GM21367 (cell line): ENCODE measurements at regions not wholly inside any gene's neighbourhood (a gene's known extent, or its start where the extent isn't known, plus 50 kb on each side); places are given as distances from the start of the nearest gene placed in this dataset.

Experiments
- ATAC-seq: cut with Tn5 transposase; IDR thresholded peaks from one replicate; pipeline ENCODE4 v1.9.1; 2021; ENCODE audit not compliant: unreplicated experiment

DNA sequence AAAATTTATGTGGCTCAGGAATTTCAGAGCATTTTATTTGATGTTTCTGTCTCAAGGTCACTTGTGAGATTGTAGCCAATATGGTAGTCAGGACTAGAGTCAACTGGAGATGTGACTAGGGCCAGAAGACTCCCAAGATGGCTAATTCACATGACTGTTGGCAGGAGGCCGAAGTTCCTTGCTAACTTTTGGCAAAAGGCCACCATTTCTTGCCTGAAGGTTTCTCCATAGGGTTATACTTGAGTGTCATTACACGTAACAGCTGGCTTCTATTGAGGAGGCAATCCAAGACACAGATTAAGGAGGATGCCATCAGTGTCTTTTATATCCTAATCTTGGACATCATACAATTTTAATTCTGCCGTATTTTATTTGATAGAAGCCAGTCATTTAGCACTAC, 162.3 kb upstream of the MAOA start:
- ATAC-seq: no peak

DNA sequence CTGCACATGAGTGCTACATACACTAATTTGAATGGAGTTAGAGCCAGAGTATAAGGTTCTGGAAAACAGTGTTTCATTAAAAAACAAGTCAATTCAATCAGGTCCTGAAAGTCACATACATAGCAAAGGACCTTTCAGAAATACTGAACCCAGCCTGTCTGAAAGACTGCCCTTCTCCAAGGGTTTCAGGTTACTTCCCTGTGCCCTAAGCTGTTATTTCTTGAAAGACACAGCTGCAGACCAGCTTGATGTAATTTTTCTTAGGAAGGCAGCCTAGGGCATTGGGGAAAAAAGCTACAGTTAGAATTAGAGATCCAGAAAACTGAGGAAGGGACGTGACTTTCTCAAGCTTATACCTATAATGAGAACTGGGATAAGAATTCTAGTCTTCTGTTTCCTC, 155.9 kb upstream of the MAOA start:
- ATAC-seq: no peak

DNA sequence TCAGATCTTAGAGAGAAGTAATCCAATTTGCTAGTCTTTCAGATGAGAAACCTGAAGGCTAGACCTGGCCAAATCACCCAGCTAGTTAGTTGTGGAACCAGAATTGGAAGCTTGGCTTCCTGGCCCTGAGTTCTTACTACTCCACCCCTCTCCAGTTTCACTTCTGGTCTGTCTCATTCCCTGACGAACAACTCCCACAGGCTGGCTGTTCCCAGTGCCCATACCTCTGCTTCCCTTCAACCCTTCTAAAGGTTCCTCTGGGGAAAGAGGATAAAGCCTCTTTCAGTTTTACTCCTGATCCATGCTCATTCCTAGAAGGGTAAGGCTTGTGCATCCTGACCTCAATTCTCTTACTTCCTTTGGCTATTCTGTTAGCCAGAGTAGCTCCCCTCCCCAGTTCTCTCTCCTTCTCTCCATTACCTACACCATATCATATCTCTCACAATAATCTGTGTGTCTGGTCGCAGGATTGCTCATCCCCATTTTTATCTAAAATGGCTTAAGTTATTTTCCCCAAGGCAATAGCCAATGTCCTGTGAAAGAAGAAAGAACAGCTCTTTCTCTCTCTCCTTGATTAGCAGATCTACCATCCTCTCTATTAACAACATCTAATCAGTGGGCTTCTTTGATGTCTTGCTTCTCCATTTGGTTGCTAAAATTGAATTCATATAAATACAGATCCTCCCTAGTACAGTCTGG, 155.0 kb upstream of the MAOA start:
- no peak for ATAC-seq

DNA sequence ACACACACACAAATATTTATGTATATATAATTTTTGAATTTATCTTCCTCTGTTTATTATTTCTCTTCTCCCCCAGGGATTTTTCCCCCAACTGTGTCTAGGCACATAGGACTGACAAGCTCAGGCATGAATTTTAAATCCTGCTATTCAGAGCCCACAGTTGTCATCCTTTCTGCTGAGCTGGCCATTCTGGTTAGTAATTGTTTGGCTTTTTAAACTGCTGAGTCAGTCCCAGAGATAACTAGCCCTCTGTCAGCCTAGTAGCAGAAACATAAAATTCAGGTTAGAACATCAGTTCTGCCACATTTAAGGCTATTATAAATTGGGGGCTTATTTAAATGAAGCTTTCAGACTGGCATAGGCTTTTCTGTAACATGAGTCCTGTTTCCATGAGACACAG, 151.7 kb upstream of the MAOA start:
- no peak for ATAC-seq

DNA sequence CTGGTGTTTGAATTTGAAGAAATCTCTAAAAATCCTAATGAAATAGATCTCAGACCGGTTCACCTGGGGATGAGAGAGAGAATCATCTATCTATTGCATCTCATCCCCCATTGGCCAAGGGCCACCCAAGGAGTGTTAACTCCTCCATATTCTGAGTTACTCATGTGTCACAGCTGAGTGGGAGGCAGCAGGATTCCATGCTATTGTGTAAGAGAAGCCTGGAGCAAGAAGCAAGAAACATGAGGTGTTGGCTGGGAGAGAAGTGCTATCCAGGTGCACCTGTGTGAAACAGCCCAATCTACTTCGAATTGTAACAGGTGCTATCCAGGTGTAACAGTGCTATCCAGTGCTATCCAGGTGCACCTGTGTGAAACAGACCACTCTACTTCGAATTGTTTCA, 150.3 kb upstream of the MAOA start:
- ATAC-seq: no peak

DNA sequence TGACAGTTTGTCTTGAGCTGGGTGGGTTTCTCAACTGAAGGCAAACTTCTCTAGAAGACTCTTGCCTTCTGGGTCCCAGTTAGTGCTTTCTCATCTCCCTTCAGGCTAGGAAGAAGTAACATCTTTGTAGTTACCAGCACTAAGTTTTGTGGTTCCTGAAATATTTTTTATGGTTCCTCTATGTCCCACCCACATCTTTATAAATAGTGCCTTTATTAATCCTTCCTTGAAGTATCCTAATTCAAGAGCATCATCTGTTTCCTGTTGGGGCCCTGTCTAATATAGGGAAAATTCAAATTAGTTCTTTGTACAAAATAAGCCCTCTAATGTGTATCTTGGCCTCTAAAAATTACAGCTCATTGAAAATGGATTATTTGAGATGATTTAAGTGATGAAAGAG, 147.4 kb upstream of the MAOA start:
- no peak for ATAC-seq

DNA sequence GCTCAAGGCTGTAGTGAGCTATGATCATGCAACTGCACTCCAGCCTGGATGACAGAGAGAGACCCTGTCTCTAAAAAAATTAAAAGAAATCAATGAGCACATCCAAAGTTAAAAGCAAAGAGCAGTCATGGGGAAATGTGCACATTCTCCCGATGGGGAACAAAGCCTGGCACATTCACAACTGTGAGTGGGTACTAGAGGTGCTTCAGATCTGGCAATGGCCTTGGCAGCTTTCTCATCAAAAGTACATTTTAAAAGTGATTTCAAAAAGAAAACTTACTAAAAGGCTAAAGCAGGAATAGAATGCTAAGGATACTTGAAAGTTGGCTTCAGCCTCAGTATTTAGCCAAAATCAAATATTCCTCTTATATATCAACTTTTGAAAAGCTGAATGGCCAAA, 145.9 kb upstream of the MAOA start:
- ATAC-seq: no peak

DNA sequence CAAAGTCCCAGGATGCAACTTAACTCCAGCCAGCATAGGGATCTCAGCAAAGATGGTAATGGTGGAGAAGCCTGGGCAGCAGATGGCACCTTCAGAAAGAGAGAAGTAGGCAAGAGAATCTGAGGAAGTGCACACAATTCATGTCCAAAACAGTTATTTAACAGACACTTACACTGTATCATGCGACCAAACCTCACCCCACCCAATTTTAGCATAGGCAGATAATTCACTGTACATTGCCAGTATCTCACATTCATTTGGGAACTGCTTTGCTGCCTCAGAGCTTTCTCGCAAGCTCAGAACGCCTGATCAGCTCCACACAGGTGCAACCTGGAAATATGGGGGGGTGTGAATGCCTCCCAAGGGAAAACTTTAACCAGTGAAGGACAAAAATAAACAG, 143.0 kb upstream of the MAOA start:
- no peak for ATAC-seq

DNA sequence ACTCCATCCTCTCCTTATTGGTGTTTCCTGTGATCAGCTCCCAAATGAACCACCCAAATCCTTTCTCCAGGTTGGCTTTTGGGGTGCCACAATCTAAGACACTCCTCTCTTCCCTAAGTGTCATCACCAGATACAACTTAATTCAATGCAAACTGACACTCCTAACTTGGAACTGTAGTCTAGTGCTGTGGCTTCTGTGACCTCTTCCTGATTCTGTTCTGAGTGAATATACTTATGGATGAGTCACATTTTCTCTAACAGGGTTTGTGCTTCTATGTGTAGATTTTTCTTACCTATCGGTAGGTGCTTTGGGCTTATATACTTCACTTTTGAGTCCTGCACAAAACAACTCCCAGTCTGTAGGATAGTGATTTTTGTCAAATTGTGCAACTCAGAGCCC, 141.3 kb upstream of the MAOA start:
- ATAC-seq: no peak

DNA sequence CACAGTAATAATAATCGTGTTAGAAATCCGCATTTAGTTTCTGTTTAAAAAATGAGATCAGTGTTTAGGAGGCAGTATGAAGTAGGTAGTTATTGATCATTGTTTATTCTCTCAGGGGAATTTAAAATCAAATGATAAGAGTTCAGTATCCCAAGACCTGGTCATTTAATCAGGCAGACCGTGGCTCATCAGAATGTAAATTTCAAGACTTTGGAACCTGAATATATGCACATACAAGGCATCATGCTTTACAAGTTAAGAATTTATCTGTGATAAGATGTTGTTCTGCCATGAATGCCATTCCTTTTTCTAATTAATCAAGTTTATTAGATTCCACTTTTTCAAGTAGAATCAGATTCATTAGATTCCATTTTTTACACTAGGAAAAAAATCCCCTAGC, 133.5 kb upstream of the MAOA start:
- ATAC-seq: no peak

DNA sequence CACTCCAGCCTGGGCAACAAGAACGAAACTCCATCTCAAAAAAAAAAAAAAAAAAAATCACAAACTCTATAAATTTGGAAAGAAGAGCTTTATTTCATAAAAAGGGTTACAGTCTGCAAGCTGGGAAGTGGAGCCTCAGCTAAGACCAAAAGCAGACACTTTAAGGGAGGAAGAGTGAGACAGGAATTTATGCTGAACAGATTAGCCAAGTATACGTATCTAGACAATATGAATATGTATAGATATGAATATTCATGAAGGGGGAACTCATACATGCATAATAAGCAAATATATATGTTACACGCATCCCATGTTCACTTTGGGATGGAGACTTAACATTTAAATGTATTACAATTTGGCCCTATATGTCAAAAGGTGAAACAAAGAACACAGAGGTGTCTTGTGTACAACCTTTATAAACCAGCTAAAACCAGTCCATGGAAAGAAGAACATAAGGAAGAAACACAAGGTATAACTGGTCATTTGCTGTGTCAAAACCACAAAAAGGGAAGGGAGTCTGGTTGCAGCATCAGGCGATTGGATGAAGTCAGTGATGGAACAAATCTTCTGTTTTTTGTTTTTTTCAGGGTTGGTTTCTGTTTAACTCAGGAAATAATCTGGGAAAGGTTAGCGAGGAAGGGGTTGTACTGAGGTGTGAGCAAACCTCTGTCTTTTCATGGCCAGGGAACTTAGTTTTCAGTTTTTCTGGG, 130.0 kb upstream of the MAOA start:
- no peak for ATAC-seq

DNA sequence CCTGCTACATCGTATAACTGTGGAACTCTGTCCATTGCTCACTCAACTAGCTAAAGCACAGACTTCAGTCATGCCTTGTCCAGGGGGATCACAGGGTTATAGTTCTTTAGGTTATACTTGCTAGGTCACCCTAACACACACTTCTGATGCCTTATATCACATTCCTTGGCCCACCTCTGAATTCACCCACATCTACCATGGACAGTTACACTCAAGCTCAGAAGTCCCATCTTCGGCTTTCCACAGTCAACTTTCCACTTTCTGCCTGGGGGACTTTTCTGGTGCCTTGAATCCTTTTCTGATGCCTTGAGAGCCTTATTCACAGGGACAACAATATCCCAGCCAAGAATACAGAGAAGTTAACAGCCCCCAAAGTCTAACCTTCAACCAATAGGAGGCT, 129.2 kb upstream of the MAOA start:
- ATAC-seq: no peak

DNA sequence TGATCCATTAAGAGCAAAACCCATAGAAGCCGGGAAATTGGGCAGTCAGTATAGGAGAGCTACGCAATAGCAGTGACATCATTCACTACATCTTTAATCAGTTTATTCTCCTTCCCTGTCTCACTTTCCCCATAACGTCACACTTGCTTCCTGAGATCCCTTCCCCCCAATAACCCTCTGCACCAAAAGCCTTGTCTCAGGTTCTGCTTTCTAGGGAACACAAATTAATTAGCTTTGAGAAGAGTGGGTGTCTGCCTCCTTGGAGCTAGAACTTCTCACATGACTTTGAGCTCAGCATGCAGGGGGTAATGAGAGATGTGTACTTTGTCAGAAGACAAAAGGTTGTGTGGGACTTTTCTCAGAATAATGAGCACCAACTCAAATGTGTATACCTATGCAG, 128.3 kb upstream of the MAOA start:
- no peak for ATAC-seq

DNA sequence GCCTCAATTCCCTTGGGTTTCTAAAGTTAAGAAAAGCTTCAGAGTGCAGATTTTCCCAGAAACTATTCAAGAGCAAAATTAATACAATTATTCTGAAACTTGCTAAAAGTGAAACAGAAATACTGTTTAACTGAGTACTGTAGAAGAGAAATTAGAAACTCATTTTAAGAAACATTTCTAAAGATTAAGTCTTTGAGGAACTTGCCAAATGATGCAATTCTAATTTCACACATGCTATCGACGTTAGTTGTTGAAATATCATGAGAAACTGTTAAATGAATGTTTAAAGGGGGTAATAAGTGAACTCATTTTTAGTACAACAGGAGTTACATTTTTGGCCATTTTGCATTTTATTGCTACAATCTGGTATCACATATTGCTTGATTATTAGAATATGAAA, 125.3 kb upstream of the MAOA start:
- no peak for ATAC-seq

DNA sequence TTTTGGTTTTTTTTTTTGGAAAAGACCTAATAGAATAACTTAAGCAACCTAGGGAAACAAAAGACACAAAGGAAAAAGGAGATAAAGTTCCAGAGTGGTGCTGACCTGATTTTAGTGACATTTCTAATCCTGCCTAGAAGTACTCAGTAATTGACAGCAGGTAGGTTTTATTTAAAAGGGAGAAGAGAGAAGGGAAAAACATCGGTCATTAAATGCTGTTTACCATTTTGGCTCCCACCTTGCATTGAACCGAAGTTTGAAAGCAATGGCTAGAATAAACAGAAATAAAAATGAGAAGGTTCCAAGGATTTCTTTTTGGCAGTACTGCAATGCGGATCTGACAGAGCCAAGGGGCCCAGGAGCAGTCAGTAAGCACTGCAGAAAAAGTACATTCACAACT, 115.8 kb upstream of the MAOA start:
- ATAC-seq: no peak

DNA sequence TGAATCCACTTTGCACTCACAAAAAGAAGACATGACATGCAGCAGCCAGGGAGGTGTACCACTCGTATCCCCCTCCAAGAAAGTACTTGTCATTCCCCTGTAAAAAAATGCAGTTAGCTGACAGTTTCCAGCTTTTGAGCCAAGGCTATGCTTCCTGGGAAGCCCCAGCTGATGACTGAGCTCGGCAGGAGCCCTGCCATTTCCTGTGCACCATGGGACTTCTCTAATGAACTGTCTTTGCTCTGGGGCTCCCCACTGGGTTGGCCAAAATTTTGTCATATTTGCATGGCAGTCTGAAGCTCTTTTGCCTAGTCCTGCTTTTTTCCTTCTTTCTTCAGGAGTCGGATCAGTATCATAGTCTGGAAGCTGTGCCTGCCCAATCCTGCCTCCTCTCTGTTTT, 104.5 kb upstream of the MAOA start:
- no peak for ATAC-seq

DNA sequence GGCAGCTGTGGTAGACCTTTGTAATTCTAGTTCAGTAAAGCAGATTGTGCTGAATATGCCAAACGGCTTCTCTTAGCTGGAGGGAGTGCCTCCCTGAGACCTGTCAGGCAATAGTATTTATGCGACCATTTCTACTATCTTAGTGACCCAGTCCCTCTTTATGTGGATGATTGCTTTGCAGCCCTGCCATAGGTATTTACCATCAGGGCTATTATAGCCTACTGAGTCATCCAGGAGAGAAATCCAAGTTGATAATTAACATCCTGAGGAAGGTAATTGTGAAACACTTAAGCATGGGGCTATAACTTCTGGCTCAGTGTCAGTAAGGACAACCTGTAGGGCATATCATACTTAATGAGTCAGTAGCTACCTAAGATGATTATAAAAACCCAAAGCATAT, 103.9 kb upstream of the MAOA start:
- no peak for ATAC-seq

DNA sequence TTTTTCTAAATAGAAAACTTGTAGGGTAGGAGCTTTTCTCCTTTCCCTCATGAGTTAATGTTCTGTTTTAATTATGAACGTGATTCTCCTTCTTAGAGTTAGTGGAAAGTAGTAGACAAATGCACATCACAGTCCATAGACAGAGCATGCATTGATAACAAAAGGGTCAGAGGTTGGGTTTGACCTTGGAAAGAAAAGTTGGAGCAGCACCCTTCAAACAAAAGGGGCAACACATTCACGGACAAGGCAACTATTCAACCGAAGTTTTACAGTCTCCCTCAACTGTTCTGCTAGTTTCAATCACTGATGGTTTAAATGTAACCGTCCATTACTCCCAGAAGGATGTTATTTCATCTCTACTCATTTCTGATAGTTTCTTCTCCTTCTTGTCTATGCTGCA, 103.4 kb upstream of the MAOA start:
- no peak for ATAC-seq

DNA sequence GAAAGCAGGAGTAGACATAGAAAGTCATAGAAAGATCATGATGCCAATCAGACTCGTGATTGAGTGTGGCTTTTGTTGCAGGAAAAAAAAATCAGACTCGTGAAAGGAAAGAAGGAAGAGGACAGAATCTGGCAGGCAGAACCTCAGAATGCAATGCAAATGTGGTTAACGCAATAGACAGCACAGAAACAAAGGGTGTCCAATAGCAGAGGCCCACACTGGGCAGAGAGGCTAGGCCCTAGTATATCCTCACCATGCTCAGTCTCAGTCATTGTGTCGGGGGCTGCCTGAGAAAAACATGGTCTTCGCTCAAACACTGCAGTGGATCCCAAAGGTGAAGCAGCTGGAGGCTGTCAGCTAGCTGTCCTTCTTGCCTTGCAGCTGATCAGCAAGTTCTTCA, 102.8 kb upstream of the MAOA start:
- ATAC-seq: no peak

DNA sequence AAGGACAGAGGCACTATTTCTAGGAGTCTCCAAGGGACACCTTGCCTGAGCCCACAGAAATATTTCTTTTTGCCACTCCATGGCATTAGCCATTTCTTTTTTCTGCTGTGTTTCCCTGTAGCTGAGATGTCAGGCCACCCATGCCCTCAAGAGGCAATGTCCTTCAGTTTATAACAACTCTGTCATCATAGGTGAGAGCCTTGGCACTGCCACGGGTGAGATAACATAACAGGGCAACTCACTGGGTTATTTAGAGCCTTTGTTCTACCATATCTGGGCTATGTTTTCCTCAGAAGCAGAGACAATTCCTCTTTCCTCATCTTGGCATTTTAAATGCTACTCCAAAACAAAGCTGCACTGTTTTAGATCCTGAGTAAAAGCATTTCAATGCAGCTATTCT, 99.9 kb upstream of the MAOA start:
- no peak for ATAC-seq

DNA sequence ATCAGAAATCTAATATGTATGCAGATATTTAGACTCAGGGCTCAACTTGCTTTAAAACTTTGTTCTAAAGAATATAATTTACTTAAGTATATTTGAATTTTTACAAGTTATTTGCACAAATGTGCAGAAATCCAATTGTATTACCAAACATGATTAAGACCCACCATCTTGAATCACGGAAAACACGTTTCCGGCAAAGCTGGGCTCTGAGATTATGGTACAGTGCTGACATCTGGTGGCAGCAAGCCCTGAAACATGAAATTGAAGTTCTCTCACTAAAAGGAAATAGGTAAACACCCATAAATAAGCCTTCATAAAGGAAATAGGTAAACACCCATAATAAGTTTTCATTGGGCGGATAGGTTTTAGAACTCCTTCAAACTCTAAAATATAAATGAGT, 98.3 kb upstream of the MAOA start:
- ATAC-seq: no peak

DNA sequence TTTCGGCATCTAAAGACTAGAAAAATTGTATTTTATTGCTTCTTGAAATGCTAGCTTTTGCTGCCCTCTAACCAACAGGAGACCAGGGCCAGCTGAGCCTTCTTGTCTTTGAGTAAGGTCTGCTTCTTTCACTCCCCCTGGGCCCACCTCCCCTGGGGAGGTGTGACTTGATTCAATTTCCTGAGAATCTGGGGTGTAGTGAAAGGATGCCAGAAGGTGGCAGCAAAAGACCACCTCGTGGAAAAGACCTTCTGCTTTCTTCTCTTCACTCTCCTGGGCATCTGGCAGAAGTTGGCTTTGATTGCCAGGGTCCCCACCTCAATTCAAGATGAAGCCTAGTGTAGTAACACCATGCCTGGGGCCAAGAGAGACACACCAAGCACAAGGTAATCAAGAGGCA, 96.5 kb upstream of the MAOA start:
- no peak for ATAC-seq
